NCI-H748 (cell line): ENCODE measurements at regions not wholly inside any gene's neighbourhood (a gene's known extent, or its start where the extent isn't known, plus 50 kb on each side); places are given as distances from the start of the nearest gene placed in this dataset.
"Not testable (repeated sequence)": the region's sequence is repeated elsewhere in the genome, so short reads cannot be mapped to it uniquely, and the experiment has no call there.

ENCODE experiments used
- DNase-seq: peaks from one replicate; lab custom pipeline; 2025; ENCODE audit not compliant: unreplicated experiment; lab: John Stamatoyannopoulos, UW

- DNase-seq, result no peak
These were observed 470.1 kb upstream of the ATP11B start for GRCh38 chr3:182323126-182323700.

- DNase-seq, result no peak
These were observed 469.4 kb upstream of the ATP11B start for GRCh38 chr3:182323898-182324297.

- DNase-seq, result peak; percentile 34
These were observed 467.9 kb upstream of the ATP11B start for GRCh38 chr3:182325213-182325950.

GRCh38 chr3:182327196-182327681 lies 466.1 kb upstream of the ATP11B start:
- DNase-seq, result no peak

- no peak for DNase-seq
These were observed 462.7 kb upstream of the ATP11B start for GRCh38 chr3:182330646-182331045.

- no peak for DNase-seq
These were observed 462.0 kb upstream of the ATP11B start for GRCh38 chr3:182331341-182331740.

GRCh38 chr3:182342252-182342651 lies 451.1 kb upstream of the ATP11B start:
- no peak for DNase-seq

- not testable (repeated sequence) for DNase-seq
These were observed 449.3 kb upstream of the ATP11B start for GRCh38 chr3:182344026-182344425.

GRCh38 chr3:182349051-182349450 lies 444.3 kb upstream of the ATP11B start:
- DNase-seq, result no peak

GRCh38 chr3:182349951-182350517 lies 443.3 kb upstream of the ATP11B start:
- no peak for DNase-seq

GRCh38 chr3:182357928-182358327 lies 435.4 kb upstream of the ATP11B start:
- DNase-seq, result no peak

- peak; percentile 49 for DNase-seq
These were observed 429.0 kb upstream of the ATP11B start for GRCh38 chr3:182364323-182364722.

GRCh38 chr3:182364723-182365650 lies 428.3 kb upstream of the ATP11B start:
- DNase-seq, result peak; percentile 97

- DNase-seq, result no peak
These were observed 426.6 kb upstream of the ATP11B start for GRCh38 chr3:182366746-182367145.

GRCh38 chr3:182369861-182370260 lies 423.4 kb upstream of the ATP11B start:
- DNase-seq, result no peak

GRCh38 chr3:182370949-182371348 lies 422.4 kb upstream of the ATP11B start:
- DNase-seq, result no peak

- DNase-seq, result peak; percentile 14
These were observed 417.4 kb upstream of the ATP11B start for GRCh38 chr3:182375916-182376315.

GRCh38 chr3:182382112-182382857 lies 411.0 kb upstream of the ATP11B start:
- DNase-seq, result no peak

- no peak for DNase-seq
These were observed 409.1 kb upstream of the ATP11B start for GRCh38 chr3:182384221-182384620.

- DNase-seq, result no peak
These were observed 407.9 kb upstream of the ATP11B start for GRCh38 chr3:182385356-182385755.
